ENCODE measurements at regions not wholly inside any gene's neighbourhood (a gene's known extent, or its start where the extent isn't known, plus 50 kb on each side); places are given as distances from the start of the nearest gene placed in this dataset.
"Not testable (repeated sequence)": the region's sequence is repeated elsewhere in the genome, so short reads cannot be mapped to it uniquely, and the experiment has no call there.

- DNase-seq, result no peak
These were observed 326.2 kb downstream of the CBLN4 start for GRCh38 chr20:55678970-55679667.

GRCh38 chr20:55678126-55678525, 327.2 kb downstream of the CBLN4 start:
- no peak for DNase-seq

- DNase-seq, result no peak
These were observed 328.3 kb downstream of the CBLN4 start for GRCh38 chr20:55677011-55677410.

GRCh38 chr20:55676097-55676496, 329.2 kb downstream of the CBLN4 start:
- DNase-seq, result no peak

GRCh38 chr20:55668631-55669030, 336.7 kb downstream of the CBLN4 start:
- no peak for DNase-seq

GRCh38 chr20:55667955-55668354, 337.4 kb downstream of the CBLN4 start:
- no peak for DNase-seq

- no peak for DNase-seq
These were observed 338.3 kb downstream of the CBLN4 start for GRCh38 chr20:55667024-55667423.

- no peak for DNase-seq
These were observed 349.0 kb downstream of the CBLN4 start for GRCh38 chr20:55656231-55656775.

- no peak for DNase-seq
These were observed 354.5 kb downstream of the CBLN4 start for GRCh38 chr20:55650657-55651360.

GRCh38 chr20:55649254-55649653, 356.1 kb downstream of the CBLN4 start:
- peak; percentile 21 for DNase-seq

GRCh38 chr20:55646851-55647250, 358.5 kb downstream of the CBLN4 start:
- no peak for DNase-seq

- no peak for DNase-seq
These were observed 363.8 kb downstream of the CBLN4 start for GRCh38 chr20:55641497-55641896.

- DNase-seq, result no peak
These were observed 369.4 kb downstream of the CBLN4 start for GRCh38 chr20:55635870-55636269.

- no peak for DNase-seq
These were observed 372.7 kb downstream of the CBLN4 start for GRCh38 chr20:55632592-55632991.

- not testable (repeated sequence) for DNase-seq
These were observed 376.2 kb downstream of the CBLN4 start for GRCh38 chr20:55629143-55629542.

- no peak for DNase-seq
These were observed 378.6 kb downstream of the CBLN4 start for GRCh38 chr20:55626716-55627115.

GRCh38 chr20:55616367-55616766, 389.0 kb downstream of the CBLN4 start:
- DNase-seq, result no peak

- no peak for DNase-seq
These were observed 389.5 kb downstream of the CBLN4 start for GRCh38 chr20:55615818-55616217.

- DNase-seq, result no peak
These were observed 391.0 kb downstream of the CBLN4 start for GRCh38 chr20:55614220-55614757.

- no peak for DNase-seq
These were observed 394.6 kb downstream of the CBLN4 start for GRCh38 chr20:55610756-55611155.

GRCh38 chr20:55605594-55605993, 399.7 kb downstream of the CBLN4 start:
- no peak for DNase-seq

GRCh38 chr20:55597526-55597925, 407.8 kb downstream of the CBLN4 start:
- no peak for DNase-seq

GRCh38 chr20:55596431-55596830, 408.9 kb downstream of the CBLN4 start:
- DNase-seq, result no peak

- DNase-seq, result no peak
These were observed 412.5 kb downstream of the CBLN4 start for GRCh38 chr20:55592866-55593265.
